DMS 273 (cell line): ENCODE measurements at regions not wholly inside any gene's neighbourhood (a gene's known extent, or its start where the extent isn't known, plus 50 kb on each side); places are given as distances from the start of the nearest gene placed in this dataset.
A peak's percentile ranks its signal among the peaks of the same experiment; 100 is the strongest.
"Not testable (repeated sequence)": the region's sequence is repeated elsewhere in the genome, so short reads cannot be mapped to it uniquely, and the experiment has no call there.

ENCODE experiments used
- DNase-seq: peaks from one replicate; lab custom pipeline; 2025; ENCODE audit not compliant: unreplicated experiment; lab: John Stamatoyannopoulos, UW

DNA sequence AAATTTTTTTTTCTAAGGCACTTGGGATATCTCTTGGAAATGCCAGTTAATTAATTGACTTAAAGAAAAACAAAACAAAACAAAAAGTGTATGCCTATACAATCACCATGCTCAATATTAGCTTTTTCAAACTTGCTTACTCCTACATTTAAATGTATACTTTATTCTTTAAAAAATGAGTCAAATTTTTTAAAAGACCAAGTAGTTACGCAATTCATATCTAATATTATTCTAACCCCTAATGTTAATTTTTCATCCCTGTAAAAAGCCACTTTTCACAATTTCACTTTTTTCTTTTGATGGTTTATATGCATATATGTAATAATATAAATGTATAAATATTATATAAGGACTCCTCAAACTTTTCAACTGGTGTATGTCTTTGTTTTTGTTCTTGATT, 211.2 kb downstream of the PRDM9 start:
- no peak for DNase-seq

DNA sequence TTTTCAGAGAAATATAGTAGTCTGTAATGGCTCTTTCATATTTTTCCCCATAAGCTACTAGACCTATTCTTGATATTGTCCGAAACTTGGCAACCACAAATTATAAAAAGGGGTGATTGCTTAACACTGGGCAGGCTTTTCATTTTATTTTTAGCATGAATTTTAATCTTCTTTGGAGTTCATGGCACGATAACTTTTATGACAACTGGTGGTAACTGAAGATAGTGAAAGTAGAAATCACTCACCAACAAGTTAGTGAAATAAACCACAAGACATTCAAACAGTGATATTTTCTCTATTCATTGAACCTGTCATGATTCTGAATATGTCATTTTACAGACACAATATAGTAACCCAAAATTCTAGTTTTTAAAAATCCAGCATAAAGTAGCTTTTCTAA, 213.9 kb downstream of the PRDM9 start:
- no peak for DNase-seq

DNA sequence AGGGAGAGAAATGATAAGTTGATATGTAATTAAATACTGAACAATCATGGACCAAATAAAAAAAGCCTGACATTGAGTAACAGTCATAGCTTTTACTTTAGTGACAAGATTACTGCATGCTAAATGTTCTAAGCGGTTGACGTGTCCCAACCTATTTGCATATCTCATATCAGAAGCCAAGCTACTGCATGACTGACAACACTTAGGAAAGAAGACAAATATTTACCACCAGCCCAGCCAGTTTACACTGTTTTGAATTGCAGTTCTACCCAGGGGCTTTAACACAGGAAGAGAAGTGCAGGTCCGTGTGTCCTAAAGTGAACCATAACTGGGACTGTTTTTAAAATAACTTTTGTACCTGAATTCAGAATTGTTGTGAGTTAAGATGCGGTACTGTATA, 219.9 kb downstream of the PRDM9 start:
- no peak for DNase-seq

DNA sequence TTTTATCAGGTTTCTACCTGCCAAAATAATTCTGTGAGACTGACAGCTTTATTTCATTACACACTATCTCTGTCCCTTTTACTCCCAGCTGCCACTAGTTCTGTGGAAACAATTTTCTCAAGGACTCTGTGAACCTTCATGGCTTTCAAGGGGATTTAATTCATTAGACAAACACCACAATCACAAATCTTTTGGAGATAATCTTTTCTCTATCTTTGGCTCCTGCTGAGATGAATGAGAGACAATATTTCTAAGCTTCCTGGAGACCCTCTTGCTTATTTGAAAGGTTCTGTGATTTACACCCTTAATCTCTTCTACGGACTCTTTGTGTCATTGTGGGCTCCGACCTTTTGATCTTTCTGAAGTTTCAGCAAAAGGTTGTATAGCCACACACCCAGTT, 222.6 kb downstream of the PRDM9 start:
- no peak for DNase-seq

DNA sequence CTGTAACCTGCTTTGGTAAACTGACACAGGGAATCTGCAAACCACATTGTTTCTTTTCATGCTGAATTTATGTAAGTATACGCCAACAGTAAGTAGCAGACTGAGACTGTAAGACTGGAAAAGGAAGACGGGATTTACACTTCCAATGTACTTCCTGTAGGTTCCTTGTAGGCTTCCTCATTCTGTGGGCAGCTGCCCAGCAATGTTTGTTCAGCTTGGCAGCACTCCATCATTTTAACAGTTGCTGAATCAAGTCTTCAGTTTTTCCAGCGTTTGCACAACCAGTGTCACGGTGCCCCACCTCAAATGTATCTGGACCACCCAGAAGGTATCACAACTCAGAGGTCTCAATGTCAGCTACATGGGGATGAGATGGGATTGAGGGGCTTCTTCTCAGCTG, 232.6 kb downstream of the PRDM9 start:
- peak; percentile 3 for DNase-seq

DNA sequence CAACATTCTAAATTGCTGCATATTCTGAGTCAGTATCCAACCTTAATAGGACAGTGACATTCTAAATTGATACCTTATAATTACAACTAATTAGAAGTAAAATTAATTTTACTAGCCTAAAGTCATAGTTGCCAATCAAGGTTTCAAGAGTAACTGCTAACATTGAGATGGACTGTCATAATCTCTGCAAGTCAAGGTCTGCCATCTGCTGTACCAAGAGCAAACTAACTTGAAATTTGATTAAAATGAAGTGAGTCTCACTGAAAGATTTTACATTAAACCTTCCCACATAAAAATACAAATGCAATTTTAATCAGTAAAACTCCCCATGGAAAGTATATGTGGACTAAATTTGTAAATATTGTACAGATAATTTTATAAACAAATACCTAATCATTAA, 235.3 kb downstream of the PRDM9 start:
- DNase-seq = peak; percentile 14

DNA sequence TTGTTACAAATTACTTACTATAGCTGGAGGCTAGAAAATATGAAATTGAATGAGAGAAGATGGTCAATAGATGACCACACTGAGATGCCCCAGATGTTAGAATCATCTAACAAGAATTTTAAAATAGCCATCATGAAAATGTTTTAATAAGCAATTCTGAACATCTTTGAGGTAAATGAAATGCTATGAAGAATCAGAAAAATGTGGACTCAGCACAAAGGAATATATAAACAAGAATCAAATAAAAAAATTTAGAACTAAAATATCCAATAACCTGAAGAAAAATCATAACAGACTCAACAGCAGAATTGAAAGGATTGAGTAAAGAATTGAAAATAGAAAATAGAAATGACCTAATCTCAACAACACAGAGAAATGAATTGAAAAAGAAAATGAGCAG, 248.5 kb downstream of the PRDM9 start:
- DNase-seq = no peak

DNA sequence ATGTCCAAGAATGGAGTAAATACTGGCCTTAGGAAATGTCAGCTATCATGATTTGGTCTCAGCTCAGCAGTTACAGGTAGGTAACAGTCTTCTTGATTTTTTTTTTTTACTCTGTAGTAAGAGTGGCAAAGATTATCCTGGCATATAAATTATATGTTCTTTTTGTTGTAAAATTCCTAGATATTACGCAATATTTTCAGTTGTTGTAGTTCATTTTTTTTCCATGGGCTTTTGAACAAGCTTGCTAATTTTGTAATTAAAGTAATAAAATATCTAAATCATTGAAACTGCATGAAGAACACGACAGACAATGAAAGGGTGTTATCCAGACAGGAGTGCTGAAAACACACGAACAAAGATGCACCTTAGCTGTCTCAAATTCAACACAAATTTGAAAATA, 249.4 kb downstream of the PRDM9 start:
- DNase-seq = no peak

DNA sequence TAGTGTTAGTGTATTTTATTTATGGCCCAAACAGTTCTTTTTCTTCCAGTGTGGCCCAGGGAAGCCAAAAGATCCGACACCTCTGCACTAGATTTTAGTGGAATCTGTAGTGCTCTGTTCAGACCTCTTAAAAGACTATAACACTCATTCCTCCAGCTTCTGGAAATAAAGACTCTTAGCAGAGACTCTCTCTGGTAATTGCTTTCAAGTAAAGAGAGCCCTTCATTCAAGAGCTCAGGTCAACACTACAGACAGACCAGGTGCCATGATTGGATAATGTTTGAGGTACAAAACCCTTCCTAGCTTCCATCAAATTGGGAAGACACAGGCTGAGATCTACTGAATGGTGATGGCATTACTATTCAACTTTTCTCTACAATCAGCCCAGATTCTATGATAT, 255.8 kb downstream of the PRDM9 start:
- no peak for DNase-seq

DNA sequence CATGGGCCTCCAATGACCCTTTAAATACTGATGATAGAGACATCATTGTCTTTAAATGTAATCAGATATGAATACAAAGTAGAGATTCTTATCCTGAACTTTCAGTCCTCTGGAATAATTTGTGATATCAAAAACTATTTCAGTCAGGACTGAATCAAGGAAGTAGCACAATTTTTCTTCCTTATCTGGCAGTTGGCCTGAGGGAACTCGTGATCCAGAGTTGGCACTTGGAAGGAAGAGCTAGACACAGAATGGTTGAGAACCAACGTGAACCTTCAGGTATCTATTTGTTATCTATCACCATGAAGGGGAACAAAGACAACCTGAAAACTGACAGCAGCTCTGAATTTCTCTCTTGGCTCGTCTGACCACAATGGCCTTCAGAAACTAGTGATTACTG, 269.3 kb downstream of the PRDM9 start:
- DNase-seq = no peak

DNA sequence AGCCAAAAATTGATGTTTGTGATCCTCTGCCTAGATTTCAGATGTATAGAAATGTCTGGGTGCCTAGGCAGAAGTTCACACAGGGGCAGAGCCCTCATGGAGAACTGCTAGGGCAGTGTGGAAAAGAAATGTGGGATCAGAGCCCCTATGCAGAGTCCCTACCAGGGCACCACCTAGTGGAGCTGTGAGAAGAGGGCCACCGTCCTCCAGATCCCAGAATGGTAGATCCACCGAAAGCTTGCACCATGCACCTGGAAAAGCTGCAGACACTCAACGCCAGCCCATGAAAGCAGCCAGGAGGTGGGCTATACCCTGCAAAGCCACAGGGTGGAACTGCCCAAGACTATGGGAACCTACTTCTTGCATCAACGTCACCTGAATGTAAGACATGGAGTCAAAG, 292.9 kb downstream of the PRDM9 start:
- DNase-seq = peak; percentile 26

DNA sequence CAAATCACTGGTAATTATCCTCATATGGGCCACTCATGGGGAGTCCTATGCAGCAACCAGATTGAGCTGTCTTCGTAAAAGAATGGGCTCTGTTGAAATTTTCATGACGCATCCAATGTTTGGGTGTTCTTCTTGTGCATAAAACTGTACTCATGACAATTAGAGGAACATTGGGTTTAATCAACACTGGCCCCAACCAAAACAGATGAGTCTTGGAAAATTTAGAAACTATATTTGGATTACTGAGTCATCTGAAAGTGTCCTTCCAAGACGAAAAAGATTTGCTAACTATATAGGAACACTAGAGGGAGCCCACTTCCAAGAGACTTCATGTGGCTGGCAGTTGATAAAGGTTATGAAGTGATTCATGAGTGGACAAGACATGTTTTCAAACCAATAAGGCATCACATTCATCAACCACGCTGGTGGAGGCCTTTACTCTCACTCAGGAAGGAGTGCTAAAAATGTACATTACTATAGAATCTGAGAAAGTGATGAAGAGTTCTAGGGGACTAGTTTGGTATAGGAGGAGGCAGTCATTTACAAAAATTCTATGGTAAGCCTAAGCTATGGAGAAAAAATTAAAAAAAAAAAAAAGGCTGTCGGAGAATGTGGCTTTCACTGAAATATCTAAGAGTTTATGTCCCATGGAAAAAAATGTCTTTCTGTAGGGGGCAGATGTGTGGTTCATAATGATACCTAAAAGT, 313.5 kb downstream of the PRDM9 start:
- DNase-seq = peak; percentile 59

DNA sequence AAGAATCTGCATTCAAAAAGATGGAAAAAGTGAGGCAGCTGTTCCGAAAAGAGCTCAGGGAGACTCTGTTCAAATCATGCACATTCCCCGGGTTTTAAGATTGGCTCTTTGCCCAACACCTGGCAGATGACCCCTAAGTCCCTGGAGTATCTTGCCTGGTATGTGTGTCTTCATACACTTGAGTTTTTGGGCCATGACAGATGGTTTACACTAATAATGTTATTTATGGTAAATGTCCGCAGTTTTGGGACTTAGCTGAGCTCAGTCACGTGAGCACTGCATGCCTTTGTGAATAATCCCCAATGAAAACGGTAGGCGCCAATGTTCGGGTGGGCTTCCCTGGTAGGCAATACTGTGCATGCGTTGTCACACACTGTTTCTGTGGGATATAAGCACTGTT, 316.1 kb downstream of the PRDM9 start:
- DNase-seq = no peak

DNA sequence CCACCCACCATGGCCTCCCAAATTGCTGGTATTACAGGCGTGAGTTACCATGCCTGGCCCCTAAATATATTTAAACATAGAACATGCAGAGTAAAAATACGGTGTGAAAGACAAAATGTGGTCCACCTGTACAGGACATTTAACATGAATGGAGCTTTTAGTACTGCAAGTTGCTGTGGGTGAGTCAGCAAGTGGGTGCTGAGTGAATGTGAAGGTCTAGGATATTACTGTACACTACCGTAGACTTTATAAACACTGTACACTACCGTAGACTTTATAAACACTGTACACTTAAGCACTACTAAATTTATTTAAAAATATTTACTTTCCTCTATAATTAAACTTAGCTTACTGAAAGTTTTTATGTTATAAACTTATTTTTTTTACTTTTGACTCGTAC, 317.8 kb downstream of the PRDM9 start:
- no peak for DNase-seq

DNA sequence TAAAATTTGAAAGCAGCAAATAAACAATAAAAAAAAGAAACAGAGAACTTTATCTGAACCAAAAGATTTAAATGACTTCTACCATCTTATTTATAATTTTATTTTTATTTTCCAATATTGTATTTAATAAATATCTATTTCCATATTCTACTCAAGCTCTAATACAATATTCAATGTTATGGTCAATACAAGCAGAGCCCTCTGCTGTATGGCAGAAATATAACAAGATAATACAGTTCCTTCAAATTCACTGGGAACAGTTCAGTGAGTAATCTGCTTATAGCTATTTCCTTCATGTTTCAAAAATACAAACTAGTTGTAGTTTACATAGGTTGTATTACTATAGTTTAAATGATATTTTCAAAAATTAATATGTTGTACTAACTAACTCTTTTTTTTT, 332.7 kb downstream of the PRDM9 start:
- peak; percentile 10 for DNase-seq

DNA sequence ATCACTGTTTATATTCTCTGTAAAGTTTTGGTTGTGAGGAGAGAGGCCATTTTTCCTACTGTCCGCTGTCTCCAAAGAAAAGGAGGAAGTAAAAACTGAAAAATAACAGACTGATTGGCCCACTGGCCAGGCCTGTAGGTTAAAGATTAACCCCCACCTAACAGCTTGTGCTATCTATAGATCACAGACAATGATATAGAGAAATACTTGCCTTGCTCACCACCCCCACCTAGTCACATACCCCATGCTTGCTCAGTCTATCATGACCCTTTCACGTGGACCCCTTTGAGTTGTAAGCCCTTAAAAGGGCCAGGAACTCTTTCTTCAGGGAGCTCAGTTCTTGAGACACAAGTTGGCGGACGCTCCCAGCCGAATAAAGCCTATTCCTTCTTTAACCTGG, 357.4 kb downstream of the PRDM9 start:
- DNase-seq = no peak

DNA sequence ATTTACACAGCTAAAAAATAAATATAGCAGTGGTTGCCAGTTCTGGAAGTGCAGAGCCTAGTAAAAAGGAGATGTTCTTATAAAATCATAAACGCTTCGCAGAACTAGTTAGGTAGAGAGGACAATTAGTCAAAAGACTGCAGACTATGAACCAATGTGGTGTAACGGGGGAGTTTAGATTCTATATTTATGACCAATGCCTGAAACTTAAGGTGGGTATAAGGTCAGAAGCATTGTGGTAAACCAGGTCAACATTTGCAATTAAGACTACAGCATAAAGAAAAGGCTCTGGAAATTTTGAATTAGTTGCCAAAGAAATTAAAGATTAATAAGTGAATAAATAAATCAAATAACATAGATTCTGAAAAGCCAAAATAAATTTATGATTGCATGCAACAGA, 370.4 kb downstream of the PRDM9 start:
- no peak for DNase-seq

DNA sequence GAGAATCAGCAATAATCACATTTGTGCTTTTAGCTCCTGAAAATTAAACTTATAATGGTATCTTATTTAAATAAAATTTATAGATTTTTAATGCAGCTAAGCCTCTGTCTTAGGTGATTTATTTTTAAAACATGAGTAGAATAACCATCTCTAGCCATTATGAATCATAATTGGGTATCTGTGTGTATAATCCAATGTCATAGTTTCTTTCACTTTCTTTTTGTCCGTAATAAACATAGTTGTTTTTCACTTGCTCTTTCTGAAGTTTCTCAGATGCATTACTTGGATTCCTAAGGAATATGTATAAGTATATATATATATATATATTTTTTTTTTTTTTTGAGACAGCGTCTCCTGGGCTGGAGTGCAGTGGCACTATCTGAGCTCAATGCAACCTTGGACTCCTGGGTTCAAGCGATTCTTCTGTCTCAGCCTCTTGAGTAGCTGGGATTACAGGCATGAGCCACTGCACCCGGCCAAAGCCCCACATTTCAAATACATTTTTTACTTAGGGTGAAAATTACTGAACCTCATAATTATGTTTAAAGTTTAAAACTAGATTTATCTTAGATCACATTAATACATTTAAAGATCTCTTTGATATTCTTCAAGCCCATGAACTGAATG, 377.1 kb downstream of the PRDM9 start:
- no peak for DNase-seq

DNA sequence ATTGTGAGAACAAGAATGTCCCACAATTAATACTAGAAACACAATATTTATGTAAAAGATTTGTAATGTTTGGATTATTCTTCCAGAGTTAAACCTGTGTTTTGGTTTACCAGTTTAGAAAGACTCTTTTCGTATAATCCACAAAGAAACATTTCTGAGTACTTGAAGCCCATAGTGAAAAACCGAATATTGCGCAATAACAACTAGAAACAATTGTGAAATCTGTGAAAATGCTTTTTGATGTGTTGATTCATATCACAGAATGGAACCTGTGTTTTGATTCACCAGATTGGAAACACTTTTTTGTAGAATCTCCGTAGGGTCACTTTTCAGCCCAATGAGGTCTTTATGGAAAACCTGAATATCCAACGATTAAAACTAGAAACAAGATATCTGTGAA, 386.2 kb downstream of the PRDM9 start:
- DNase-seq = no peak

DNA sequence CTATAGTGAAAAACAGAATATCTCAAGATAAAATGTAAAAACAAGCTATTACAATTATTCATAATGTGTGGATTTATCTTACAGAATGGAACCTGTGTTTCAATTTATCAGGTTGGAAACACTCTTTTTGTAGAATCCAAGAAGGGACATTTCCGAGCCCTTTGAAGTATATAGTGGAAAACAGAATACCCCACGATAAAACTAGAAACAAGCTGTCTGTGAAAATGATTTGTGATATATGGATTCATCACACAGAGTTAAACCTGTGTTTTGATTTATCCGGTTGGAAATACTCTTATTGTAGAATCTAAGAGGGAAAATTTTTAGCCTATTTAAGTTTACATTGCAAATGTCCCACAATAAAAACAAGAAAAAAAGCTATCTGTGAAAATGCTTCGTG, 388.2 kb downstream of the PRDM9 start:
- no peak for DNase-seq

DNA sequence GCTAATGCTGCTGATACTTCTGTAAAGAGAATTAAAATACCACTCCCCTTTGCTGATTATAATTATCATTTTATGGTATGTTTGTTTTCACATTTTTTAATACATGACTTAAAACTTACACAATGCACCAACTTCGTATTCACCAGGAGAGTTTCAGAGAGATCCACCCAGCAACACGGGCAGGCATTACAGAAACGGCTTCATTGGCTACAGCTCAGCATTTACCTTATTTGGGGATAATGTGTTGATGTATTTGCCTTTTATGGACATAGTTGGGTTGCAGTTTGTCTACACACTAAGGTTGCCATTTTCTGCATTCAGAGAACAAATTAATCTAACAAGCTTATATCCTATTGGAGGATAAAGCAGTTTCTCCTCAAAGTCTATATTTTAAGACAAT, 423.6 kb downstream of the PRDM9 start:
- peak; percentile 31 for DNase-seq

DNA sequence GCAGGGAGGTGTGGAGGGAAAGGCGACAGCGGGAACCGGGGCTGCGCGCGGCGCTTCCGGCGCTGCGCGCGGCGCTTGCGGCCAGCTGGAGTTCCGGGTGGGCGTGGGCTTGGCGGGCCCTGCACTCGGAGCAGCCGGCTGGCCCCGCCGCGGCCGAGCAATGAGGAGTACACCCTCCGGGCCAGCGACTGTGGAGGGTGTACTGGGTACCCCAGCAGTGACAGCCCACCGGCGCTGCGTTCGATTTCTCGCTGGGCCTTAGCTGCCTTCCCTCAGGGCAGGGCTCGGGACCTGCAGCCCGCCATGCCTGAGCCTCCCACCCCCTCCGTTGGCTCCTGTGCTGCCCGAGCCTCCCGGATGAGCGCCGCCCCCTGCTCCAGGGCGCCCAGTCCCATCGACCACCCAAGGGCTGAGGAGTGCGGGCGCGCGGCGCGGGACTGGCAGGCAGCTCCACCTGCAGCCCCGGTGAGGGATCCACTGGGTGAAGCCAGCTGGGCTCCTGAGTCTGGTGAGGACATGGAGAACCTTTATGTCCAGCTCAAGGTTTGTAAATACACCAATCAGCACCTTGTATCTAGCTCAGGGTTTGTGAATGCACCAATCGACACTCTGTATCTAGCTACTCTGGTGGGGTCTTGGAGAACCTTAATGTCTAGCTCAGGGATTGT, 444.0 kb downstream of the PRDM9 start:
- DNase-seq = not testable (repeated sequence)

DNA sequence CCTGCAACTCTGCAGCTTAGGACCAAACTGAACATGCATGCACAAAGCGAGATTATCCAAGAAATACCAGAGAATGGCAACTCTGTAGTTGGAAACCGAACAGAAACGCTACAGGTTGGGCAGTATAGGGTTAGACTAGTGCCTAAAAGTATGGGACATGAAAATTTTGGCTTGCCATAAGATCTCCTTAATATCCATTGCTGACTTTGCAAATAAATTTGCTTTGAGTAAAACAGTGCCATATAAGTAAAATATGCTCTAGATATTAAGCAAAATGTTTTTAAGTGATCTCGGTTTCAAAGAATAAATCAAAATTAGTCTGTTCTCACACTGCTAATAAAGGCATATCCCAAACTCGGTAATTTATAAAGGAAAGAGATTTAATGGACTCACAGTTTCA, 456.0 kb downstream of the PRDM9 start:
- no peak for DNase-seq
